GM10266 (cell line): ENCODE measurements at regions not wholly inside any gene's neighbourhood (a gene's known extent, or its start where the extent isn't known, plus 50 kb on each side); places are given as distances from the start of the nearest gene placed in this dataset.

Experiments used
- DNase-seq: peaks from one replicate; pipeline ENCODE4 v3.0.0; 2012; ENCODE audit errors: extremely low spot score
- TF ChIP-seq, protein P1 (sequence below): IDR thresholded peaks from 2 replicates; pipeline ENCODE4 v1.5.1; 2012; ENCODE audit warnings: mild to moderate bottlenecking, low read depth; ENCODE audit not compliant: control insufficient read depth, insufficient read depth; ENCODE audit errors: missing control alignments

DNA sequence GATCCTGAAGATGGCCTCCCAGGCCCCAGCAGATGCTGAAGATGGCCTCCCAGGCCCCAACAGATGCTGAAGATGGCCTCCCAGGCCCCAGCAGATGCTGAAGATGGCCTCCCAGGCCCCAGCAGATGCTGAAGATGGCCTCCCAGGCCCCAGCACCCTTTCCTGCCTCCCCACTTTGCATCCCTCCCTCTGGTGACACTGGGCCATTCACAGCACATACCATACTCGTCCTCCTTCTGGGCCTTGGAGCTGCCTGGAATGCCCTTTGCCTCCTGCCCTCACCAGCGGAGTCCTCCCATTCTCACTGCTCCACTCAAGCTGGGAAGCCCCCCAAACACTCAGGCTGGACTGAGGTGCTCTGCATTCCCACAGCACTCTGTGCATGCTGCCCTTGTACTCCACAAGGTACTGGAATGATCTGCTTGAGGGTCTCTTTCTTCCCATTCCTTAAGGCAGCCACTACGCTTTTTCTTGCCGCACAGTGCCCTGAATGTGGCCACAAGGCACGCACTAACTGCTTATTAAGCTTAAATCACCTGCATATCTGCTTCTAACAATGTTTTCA lies 550.0 kb downstream of the BNC2 start:
- TF ChIP-seq, protein P1, sequence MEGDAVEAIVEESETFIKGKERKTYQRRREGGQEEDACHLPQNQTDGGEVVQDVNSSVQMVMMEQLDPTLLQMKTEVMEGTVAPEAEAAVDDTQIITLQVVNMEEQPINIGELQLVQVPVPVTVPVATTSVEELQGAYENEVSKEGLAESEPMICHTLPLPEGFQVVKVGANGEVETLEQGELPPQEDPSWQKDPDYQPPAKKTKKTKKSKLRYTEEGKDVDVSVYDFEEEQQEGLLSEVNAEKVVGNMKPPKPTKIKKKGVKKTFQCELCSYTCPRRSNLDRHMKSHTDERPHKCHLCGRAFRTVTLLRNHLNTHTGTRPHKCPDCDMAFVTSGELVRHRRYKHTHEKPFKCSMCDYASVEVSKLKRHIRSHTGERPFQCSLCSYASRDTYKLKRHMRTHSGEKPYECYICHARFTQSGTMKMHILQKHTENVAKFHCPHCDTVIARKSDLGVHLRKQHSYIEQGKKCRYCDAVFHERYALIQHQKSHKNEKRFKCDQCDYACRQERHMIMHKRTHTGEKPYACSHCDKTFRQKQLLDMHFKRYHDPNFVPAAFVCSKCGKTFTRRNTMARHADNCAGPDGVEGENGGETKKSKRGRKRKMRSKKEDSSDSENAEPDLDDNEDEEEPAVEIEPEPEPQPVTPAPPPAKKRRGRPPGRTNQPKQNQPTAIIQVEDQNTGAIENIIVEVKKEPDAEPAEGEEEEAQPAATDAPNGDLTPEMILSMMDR, result no peak
- no peak for DNase-seq

DNA sequence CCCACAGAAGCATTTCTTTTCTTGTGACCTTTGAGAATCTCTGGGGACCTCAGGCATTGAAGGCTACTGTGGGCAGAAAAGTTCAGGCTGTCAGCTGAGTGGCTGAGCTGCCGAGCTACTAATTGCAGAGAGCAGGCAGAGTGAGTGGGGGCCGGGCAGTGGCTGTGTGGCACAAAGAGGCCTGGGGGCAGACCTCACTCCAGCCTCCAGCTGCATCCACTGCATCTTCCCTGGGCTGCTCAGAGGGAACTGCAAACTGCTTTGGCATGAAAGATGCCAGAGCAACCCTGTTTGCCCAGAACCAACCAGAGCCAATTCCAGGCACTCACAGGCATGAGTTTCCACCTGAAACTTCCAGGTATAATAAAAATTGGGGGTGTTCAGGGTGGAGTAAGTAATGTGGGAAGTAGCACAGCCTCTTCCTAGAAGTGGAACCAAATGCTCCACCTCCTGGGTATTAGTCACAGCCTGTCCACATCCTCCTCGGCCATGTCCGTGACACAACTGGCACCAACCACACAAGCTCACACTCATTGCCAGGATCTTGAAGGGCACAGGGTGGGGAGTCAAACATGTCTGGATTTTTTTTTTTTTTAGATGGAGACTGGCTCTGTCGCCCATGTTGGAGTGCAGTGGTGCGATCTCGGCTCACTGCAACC lies 548.9 kb downstream of the BNC2 start:
- no peak for DNase-seq
- TF ChIP-seq, protein P1, result no peak

DNA sequence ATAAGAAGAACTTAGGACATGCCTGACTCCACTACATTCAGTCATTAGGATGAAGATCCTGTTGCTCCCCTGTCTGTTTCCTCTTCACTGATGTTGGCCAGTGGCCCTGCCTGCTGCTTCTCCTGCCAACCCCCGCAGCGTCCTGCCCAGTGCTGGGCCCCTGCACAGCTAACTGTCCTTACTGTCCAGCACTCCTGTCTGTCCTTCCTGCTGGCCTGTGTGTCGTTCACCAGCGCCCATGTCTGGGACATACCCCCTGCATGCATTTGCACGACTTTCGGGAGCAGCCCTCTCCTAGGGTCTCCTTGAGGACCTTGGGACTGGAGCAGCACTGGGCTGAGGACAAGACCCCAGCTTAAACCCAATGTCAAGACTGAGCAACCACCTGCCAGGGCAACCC lies 547.6 kb downstream of the BNC2 start:
- TF ChIP-seq, protein P1, result no peak

DNA sequence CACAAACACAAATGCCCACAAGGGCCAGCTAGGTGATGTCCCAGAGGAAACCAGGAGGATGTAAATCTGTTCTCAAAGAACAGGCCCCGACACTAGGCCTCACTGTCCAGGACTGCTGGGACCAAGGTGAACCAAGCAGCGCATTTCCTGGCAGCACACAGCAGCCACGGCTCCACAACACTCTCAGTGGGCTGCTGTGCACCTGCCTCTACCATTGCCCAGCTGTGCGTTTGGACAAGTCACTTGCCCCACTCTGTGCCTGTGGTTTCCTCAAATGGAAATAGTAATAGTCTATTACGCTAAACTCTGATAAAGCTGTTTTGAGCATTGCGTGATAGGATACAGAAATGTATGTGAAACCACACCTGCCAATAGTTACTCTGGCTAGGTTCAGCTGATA lies 544.5 kb downstream of the BNC2 start:
- DNase-seq, result no peak
- TF ChIP-seq, protein P1, result no peak

More for the DNA sequence above, 547.6 kb downstream of the BNC2 start:
- DNase-seq, result no peak

DNA sequence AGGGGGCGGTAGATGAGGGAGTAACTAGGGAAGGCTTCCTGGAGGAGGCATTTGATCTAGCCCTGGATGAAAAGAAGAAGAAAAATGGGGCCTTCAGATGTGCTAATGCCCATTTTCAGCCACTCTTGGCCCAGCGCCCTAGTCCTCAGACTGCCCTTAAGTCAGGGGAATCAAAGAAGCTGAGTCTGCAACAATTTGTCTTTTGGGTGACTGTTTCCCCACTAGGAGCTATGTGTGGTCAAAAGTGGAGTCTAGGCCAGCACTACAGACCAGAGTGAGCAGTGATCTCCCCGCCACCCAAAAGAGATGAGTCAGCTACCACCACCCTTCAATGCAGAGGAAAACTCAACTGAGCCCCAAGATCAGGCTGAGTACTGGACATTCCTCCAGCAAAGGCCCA lies 542.1 kb downstream of the BNC2 start:
- DNase-seq, result no peak
- TF ChIP-seq, protein P1, result no peak

DNA sequence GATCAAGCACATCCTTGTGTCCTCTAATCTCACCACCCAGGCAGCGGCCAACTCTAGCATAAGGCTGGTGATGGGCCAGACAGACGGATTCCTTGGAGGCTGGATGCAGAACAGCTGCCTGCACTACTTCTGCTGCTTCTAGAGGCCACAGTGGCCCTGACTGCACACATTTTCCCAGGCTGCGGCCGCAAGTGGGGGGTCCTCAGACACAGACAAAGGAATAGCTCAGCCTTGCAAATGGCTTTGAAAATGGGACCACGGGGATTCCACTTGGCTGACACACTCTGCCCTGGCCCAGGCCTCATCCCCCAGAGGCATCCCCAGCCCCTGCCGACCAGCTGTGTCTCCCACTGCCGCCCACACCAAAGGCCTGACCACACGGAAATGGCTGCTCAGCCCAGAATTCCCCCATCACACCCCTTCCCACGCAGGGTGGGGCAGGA lies 540.8 kb downstream of the BNC2 start:
- TF ChIP-seq, protein P1, result no peak
- DNase-seq, result no peak

DNA sequence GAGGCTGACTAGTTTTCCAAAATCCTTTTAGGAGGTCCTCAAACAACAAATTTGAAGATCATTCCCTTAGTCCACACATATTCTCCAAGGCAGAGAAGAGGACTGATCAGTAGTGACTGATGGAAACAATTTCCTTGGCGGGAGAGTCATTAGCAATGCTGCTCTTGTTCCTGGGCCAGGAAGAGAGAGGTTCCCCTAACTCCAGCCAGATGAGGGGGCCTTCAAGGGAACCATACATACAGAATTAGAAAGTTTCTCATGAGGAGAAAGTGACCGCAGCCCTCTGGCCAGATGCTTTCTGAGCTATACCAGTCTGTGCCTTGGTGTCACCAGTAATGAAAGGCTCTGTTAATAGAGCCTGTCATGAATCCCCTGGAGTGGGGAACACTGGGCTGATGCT lies 539.4 kb downstream of the BNC2 start:
- TF ChIP-seq, protein P1, result no peak
- DNase-seq, result no peak
